NCI-H345 treated with DMSO at 0.1 percent for 48 hours (cell line): ENCODE measurements at regions not wholly inside any gene's neighbourhood (a gene's known extent, or its start where the extent isn't known, plus 50 kb on each side); places are given as distances from the start of the nearest gene placed in this dataset.

Experiments
- DNase-seq: peaks from one replicate; lab custom pipeline; 2025; ENCODE audit not compliant: unreplicated experiment; lab: John Stamatoyannopoulos, UW

- no peak for DNase-seq
Measured at GRCh38 chr1:30322859-30323257, 400.5 kb downstream of the MATN1 start.

- DNase-seq: no peak
Measured at GRCh38 chr1:30321996-30322858, 401.2 kb downstream of the MATN1 start.

- DNase-seq: peak; percentile 45
Measured at GRCh38 chr1:30321246-30321910, 402.0 kb downstream of the MATN1 start.

GRCh38 chr1:30320581-30320890, 402.8 kb downstream of the MATN1 start:
- no peak for DNase-seq

GRCh38 chr1:30319765-30320580, 403.4 kb downstream of the MATN1 start:
- DNase-seq: no peak

- DNase-seq: no peak
Measured at GRCh38 chr1:30318864-30319718, 404.3 kb downstream of the MATN1 start.

- DNase-seq: no peak
Measured at GRCh38 chr1:30318413-30318812, 405.0 kb downstream of the MATN1 start.

GRCh38 chr1:30317921-30318320, 405.5 kb downstream of the MATN1 start:
- DNase-seq: no peak

GRCh38 chr1:30316056-30316455, 407.3 kb downstream of the MATN1 start:
- DNase-seq: no peak

GRCh38 chr1:30315185-30315960, 408.0 kb downstream of the MATN1 start:
- DNase-seq: no peak

GRCh38 chr1:30314591-30314990, 408.8 kb downstream of the MATN1 start:
- DNase-seq: no peak

- no peak for DNase-seq
Measured at GRCh38 chr1:30313584-30313983, 409.8 kb downstream of the MATN1 start.

GRCh38 chr1:30313176-30313575, 410.2 kb downstream of the MATN1 start:
- DNase-seq: no peak

- no peak for DNase-seq
Measured at GRCh38 chr1:30312226-30312625, 411.2 kb downstream of the MATN1 start.

- DNase-seq: no peak
Measured at GRCh38 chr1:30311749-30312148, 411.6 kb downstream of the MATN1 start.

- no peak for DNase-seq
Measured at GRCh38 chr1:30310966-30311742, 412.2 kb downstream of the MATN1 start.

GRCh38 chr1:30307182-30307581, 416.2 kb downstream of the MATN1 start:
- no peak for DNase-seq

GRCh38 chr1:30305519-30305918, 417.9 kb downstream of the MATN1 start:
- DNase-seq: no peak

GRCh38 chr1:30305061-30305460, 418.3 kb downstream of the MATN1 start:
- no peak for DNase-seq
